ENCODE measurements at regions not wholly inside any gene's neighbourhood (a gene's known extent, or its start where the extent isn't known, plus 50 kb on each side); places are given as distances from the start of the nearest gene placed in this dataset.

DNA sequence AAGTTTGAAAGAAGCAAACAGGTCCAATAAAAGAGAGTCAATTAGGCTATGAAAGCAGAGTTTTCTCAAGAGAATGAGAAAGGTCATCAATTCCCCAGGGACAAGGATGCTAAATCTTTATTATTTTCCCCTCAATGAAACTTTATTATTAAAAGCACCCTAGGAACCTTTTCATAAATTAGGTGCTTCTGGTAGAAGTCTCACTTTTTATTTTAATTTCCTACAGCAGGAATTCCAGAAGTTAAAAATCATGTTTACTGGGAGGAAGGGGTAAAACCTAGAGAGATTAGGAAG is 223.2 kb upstream of the SOX5 start:
- Histone ChIP-seq H3K4me3 (ENCODE audit: low read depth in 2 of 2, low read length in 2 of 2) (no peak overlapping the region), H3K27ac (ENCODE audit: low read length) (no peak overlapping the region), H3K9me3 (ENCODE audit: control insufficient read depth, insufficient read depth, low read depth, low read length) (no peaks in the 10 kb centered on the region), H3K36me3 (ENCODE audit: control insufficient read depth, insufficient read depth, low read length) (no peaks in the 10 kb centered on the region), H3K27me3 (ENCODE audit: control insufficient read depth, insufficient read depth, low read length) (no peaks in the 10 kb centered on the region), H3K4me1 (ENCODE audit: control insufficient read depth, insufficient read depth, low read length) (no peaks in the 10 kb centered on the region)
- in situ Hi-C loops (cut with HindIII; ENCODE audit: low pct_unique_long_range_greater_than_20kb, low sequenced_read_pairs), result no loop called here
- intact Hi-C loops (cut with micrococcal nuclease; ENCODE audit: unreplicated experiment), result no loop called here
- POLR2A ChIA-PET, result no interaction called here
- ATAC-seq, result no peak
- no TSS peak for BruUV-seq (replicated peaks)
- CTCF ChIA-PET, result no interaction called here
- DNase-seq (ENCODE audit: low read depth, low spot score), result no peak
- TF ChIP-seq TCF7L2 (IDR thresholded peaks at IDR 0.05; ENCODE audit: low read depth, low read length) (no peak), POLR2AphosphoS5 (IDR thresholded peaks at IDR 0.05; ENCODE audit: low read depth, low read length) (no peak), SIN3A (IDR thresholded peaks at IDR 0.05; ENCODE audit: borderline replicate concordance, insufficient read depth, low read depth, low read length) (no peak), REST (IDR thresholded peaks at IDR 0.05; ENCODE audit: insufficient read depth in 1 of 2, low read depth in 2 of 2, low read length in 1 of 2) (no peak)
- TF ChIP-seq, protein P1, sequence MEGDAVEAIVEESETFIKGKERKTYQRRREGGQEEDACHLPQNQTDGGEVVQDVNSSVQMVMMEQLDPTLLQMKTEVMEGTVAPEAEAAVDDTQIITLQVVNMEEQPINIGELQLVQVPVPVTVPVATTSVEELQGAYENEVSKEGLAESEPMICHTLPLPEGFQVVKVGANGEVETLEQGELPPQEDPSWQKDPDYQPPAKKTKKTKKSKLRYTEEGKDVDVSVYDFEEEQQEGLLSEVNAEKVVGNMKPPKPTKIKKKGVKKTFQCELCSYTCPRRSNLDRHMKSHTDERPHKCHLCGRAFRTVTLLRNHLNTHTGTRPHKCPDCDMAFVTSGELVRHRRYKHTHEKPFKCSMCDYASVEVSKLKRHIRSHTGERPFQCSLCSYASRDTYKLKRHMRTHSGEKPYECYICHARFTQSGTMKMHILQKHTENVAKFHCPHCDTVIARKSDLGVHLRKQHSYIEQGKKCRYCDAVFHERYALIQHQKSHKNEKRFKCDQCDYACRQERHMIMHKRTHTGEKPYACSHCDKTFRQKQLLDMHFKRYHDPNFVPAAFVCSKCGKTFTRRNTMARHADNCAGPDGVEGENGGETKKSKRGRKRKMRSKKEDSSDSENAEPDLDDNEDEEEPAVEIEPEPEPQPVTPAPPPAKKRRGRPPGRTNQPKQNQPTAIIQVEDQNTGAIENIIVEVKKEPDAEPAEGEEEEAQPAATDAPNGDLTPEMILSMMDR (IDR thresholded peaks at IDR 0.05), result no peak

DNA sequence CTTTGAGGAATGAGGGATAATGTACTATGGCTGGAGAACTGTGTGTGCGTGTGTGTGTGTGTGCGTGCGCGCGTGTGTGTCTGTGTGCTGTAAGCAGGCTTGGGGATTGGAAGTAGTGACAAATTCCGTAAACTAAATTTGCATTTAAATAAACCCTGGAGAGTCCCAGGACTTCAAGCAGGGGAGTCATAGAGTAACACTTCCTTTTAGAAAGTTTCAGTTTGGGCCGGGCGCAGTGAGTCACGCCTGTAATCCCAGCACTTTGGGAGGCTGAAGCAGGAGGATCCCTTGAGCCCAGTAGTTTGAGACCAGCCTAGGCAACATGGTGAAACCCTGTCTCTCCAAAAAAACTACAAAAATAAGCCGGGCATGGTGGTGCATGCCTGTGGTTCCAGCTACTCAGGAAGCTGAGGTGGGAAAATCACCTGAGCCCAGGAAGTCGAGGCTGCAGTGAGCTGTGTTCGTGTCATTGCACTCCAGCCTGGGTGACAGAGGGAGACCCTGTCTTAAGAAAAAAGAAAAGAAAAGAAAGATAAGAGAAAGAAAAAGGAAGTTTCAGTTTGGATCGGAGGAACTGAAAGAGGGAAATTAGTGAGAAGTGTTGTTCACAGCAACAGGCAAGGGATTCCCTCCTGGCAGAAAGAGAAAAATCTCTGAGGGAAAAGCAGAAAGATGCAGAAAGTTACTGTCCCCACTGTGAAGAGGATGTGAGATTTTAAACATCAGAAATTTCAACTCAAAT is 222.7 kb upstream of the SOX5 start:
- no peak overlapping the region for H3K27ac ChIP-seq (ENCODE audit: low read length)
- TF ChIP-seq TCF7L2 (IDR thresholded peaks at IDR 0.05; ENCODE audit: low read depth, low read length), result no peak
- TF ChIP-seq, protein P1 (IDR thresholded peaks at IDR 0.05), result no peak
- CTCF ChIA-PET, result no interaction called here
- in situ Hi-C loops (cut with HindIII; ENCODE audit: low pct_unique_long_range_greater_than_20kb, low sequenced_read_pairs) (no loop called here), intact Hi-C loops (cut with micrococcal nuclease; ENCODE audit: unreplicated experiment) (no loop called here)
- POLR2A ChIA-PET, result no interaction called here
- no TSS peak for BruUV-seq (replicated peaks)
- H3K9me3 ChIP-seq (ENCODE audit: control insufficient read depth, insufficient read depth, low read depth, low read length), result no peaks in the 10 kb centered on the region
- DNase-seq (ENCODE audit: low read depth, low spot score) (no peak), ATAC-seq (no peak)
- no peaks in the 10 kb centered on the region for H3K36me3 ChIP-seq (ENCODE audit: control insufficient read depth, insufficient read depth, low read length)
- H3K4me1 ChIP-seq (ENCODE audit: control insufficient read depth, insufficient read depth, low read length), result no peaks in the 10 kb centered on the region
- H3K4me3 ChIP-seq (ENCODE audit: low read depth in 2 of 2, low read length in 2 of 2), result no peak overlapping the region
- no peaks in the 10 kb centered on the region for H3K27me3 ChIP-seq (ENCODE audit: control insufficient read depth, insufficient read depth, low read length)

All from Panc1 (cell line).